T-cell (primary cell): ENCODE measurements at regions not wholly inside any gene's neighbourhood (a gene's known extent, or its start where the extent isn't known, plus 50 kb on each side); places are given as distances from the start of the nearest gene placed in this dataset.

Experiments
- ATAC-seq, 4 experiments: fragments of 200-7000 bp in 3 of 4; fragments of 150-1000 bp in 1 of 4; cut with Tn5 transposase; replicated peaks in 1 of 4; 1 replicate in 3 of 4; 2 replicates in 1 of 4; pipeline ENCODE4 v1.10.0; 2021; ENCODE audit warnings: moderate library complexity in 3 of 4, mild to moderate bottlenecking in 2 of 4, moderate number of reproducible peaks in 1 of 4
- CTCF ChIA-PET, 2 donors: fragments of 300-600 bp; sonication (Branson Sonifier 250); formaldehyde crosslinking; loops; one replicate each; lab custom pipeline; 2022; ENCODE audit warnings: antibody characterized with exemption in 2 of 2; lab: Charles Lee
- POLR2A ChIA-PET, 2 donors: fragments of 300-600 bp; sonication (Branson Sonifier 250); formaldehyde crosslinking; loops; one replicate each; lab custom pipeline; 2022; ENCODE audit warnings: antibody characterized with exemption in 2 of 2; lab: Charles Lee
- DNase-seq, 35 experiments: peaks; one replicate each; pipeline versions ENCODE4 v3.0.0 to v3.0.0-alpha.2; 2013 to 2023
- H3K27ac ChIP-seq: one replicate; pipeline ENCODE4 v1.5.1; 2013; ENCODE audit warnings: low read length
- H3K27me3 ChIP-seq, 2 experiments: replicated peaks in 1 of 2; 1 replicate in 1 of 2; 2 replicates in 1 of 2; pipeline versions ENCODE4 v1.6.1 to v1.7.0; 2013; ENCODE audit warnings: low read length in 1 of 2, mixed read lengths in 1 of 2; ENCODE audit not compliant: control insufficient read depth in 2 of 2, insufficient read depth in 2 of 2; ENCODE audit errors: extremely low read depth in 1 of 2
- H3K36me3 ChIP-seq, 2 donors: 1 replicate in 1 of 2; 2 replicates in 1 of 2; pipeline versions ENCODE4 v1.6.1 to v1.7.0; 2013; ENCODE audit warnings: low read length in 1 of 2; ENCODE audit not compliant: control insufficient read depth in 2 of 2, insufficient read depth in 1 of 2; ENCODE audit errors: extremely low read depth in 1 of 2
- H3K4me1 ChIP-seq, 2 experiments: 1 replicate in 1 of 2; 2 replicates in 1 of 2; pipeline versions ENCODE4 v1.6.1 to v1.7.0; 2013; ENCODE audit warnings: low read length in 2 of 2, mixed read lengths in 1 of 2; ENCODE audit not compliant: insufficient read depth in 2 of 2, control insufficient read depth in 1 of 2; ENCODE audit errors: extremely low read depth in 1 of 2
- H3K4me3 ChIP-seq, 2 donors: 1 replicate in 1 of 2; 2 replicates in 1 of 2; pipeline versions ENCODE4 v1.5.1 to v1.7.0; 2013; ENCODE audit warnings: mild to moderate bottlenecking in 2 of 2, low read length in 1 of 2, moderate library complexity in 1 of 2; ENCODE audit not compliant: control insufficient read depth in 1 of 2; ENCODE audit errors: extremely low read depth in 1 of 2
- H3K9me3 ChIP-seq: 2 replicates; pipeline ENCODE4 v1.7.0; 2013
- H3K27ac Mint-ChIP-seq, 2 donors: one replicate each; pipeline ENCODE4 v1.8.0; 2020 to 2021; ENCODE audit warnings: mild to moderate bottlenecking in 2 of 2, mixed read lengths in 2 of 2
- H3K27me3 Mint-ChIP-seq, 2 donors: one replicate each; pipeline ENCODE4 v1.8.0; 2021 to 2022; ENCODE audit warnings: mixed read lengths in 2 of 2
- H3K36me3 Mint-ChIP-seq: one replicate; pipeline ENCODE4 v1.8.0; 2021; ENCODE audit warnings: mixed read lengths
- H3K4me1 Mint-ChIP-seq, 3 donors: one replicate each; pipeline ENCODE4 v1.8.0; 2020 to 2022; ENCODE audit warnings: mixed read lengths in 3 of 3, mild to moderate bottlenecking in 1 of 3
- H3K4me3 Mint-ChIP-seq, 3 donors: one replicate each; pipeline ENCODE4 v1.8.0; 2020 to 2022; ENCODE audit warnings: mild to moderate bottlenecking in 3 of 3, mixed read lengths in 3 of 3, moderate library complexity in 3 of 3
- H3K9me3 Mint-ChIP-seq, 3 donors: one replicate each; pipeline ENCODE4 v1.8.0; 2020 to 2022; ENCODE audit warnings: mixed read lengths in 3 of 3
- WGBS: methylation state at CpG from one replicate; pipeline ENCODE4 v1.1.5; 2013; ENCODE audit warnings: missing lambda C conversion rate; ENCODE audit not compliant: insufficient coverage; 5-methylcytosine and 5-hydroxymethylcytosine counted together

- Mint-ChIP-seq H3K4me1 (peaks cover 19 to 31% (median 22%) of the 10 kb centered on the region in 3 donors), H3K4me3 (no peak overlapping the region), H3K27me3 (no peaks in the 10 kb centered on the region), H3K36me3 (peaks cover 3% of the 10 kb centered on the region), H3K27ac (no peak overlapping the region), H3K9me3 (no peaks in the 10 kb centered on the region)
- Histone ChIP-seq H3K27ac (no peak overlapping the region), H3K36me3 (no peaks in the 10 kb centered on the region), H3K4me3 (no peak overlapping the region), H3K4me1 (peaks cover 5 to 17% of the 10 kb centered on the region in 2 experiments), H3K9me3 (no peaks in the 10 kb centered on the region), H3K27me3 (no peaks in the 10 kb centered on the region)
- CTCF ChIA-PET: no interaction called here
- no CpG with 5 or more reads among the region's 4 CpGs for WGBS
- no peak for DNase-seq
- POLR2A ChIA-PET: no interaction called here
- no peak for ATAC-seq
These were observed 245.9 kb upstream of the FGGY start for GRCh38 chr1:59051007-59051406.

GRCh38 chr1:59052166-59052590, 244.7 kb upstream of the FGGY start:
- no CpG with 5 or more reads among the region's 5 CpGs for WGBS
- ChIA-PET CTCF (no interaction called here), POLR2A (interaction anchor here in 1 of 2 donors (0.6 kb wide), 1 partner anchor 64 kb away, joined by 4 read pairs; no protein-coding TSS in a partner anchor)
- Mint-ChIP-seq H3K36me3 (peaks cover 3% of the 10 kb centered on the region), H3K9me3 (no peaks in the 10 kb centered on the region), H3K4me3 (no peak overlapping the region), H3K27me3 (no peaks in the 10 kb centered on the region), H3K4me1 (peaks cover 8 to 19% (median 10%) of the 10 kb centered on the region in 3 donors), H3K27ac (no peak overlapping the region)
- Histone ChIP-seq H3K9me3 (no peaks in the 10 kb centered on the region), H3K36me3 (no peaks in the 10 kb centered on the region), H3K27me3 (no peaks in the 10 kb centered on the region), H3K4me1 (peaks cover 0 to 6% of the 10 kb centered on the region in 2 experiments), H3K27ac (no peak overlapping the region), H3K4me3 (no peak overlapping the region)
- ATAC-seq: no peak
- DNase-seq: no peak

- H3K36me3 Mint-ChIP-seq: no peaks in the 10 kb centered on the region
- WGBS: no CpG with 5 or more reads among the region's 1 CpG
- Histone ChIP-seq H3K27ac (no peak overlapping the region), H3K27me3 (no peaks in the 10 kb centered on the region), H3K4me3 (no peak overlapping the region), H3K9me3 (no peaks in the 10 kb centered on the region), H3K4me1 (no peaks in the 10 kb centered on the region), H3K36me3 (no peaks in the 10 kb centered on the region)
- H3K27me3 Mint-ChIP-seq: no peaks in the 10 kb centered on the region
- ChIA-PET POLR2A (no interaction called here), CTCF (no interaction called here)
- no peaks in the 10 kb centered on the region for H3K9me3 Mint-ChIP-seq
- DNase-seq (no peak), ATAC-seq (no peak)
- no peak overlapping the region for H3K27ac Mint-ChIP-seq
- H3K4me3 Mint-ChIP-seq: no peak overlapping the region
- H3K4me1 Mint-ChIP-seq: peaks cover 0 to 6% (median 0%) of the 10 kb centered on the region in 3 donors
These were observed 242.7 kb upstream of the FGGY start for GRCh38 chr1:59054172-59054571.

GRCh38 chr1:59055908-59056719, 240.8 kb upstream of the FGGY start:
- no peak overlapping the region for H3K27ac ChIP-seq
- DNase-seq (no peak), ATAC-seq (no peak)
- H3K27ac Mint-ChIP-seq: no peak overlapping the region
- H3K4me1 Mint-ChIP-seq: peaks cover 0 to 13% (median 0%) of the 10 kb centered on the region in 3 donors
- no peaks in the 10 kb centered on the region for H3K27me3 Mint-ChIP-seq
- CTCF ChIA-PET: no interaction called here
- no peak overlapping the region for H3K4me3 ChIP-seq
- no peaks in the 10 kb centered on the region for H3K27me3 ChIP-seq
- POLR2A ChIA-PET: no interaction called here
- WGBS: 100% methylated on average over 4 of the region's 7 CpGs
- peaks cover 0 to 2% (median 0%) of the 10 kb centered on the region in 3 donors for H3K9me3 Mint-ChIP-seq
- no peaks in the 10 kb centered on the region for H3K4me1 ChIP-seq
- H3K36me3 Mint-ChIP-seq: no peaks in the 10 kb centered on the region
- no peak overlapping the region for H3K4me3 Mint-ChIP-seq
- H3K9me3 ChIP-seq: no peaks in the 10 kb centered on the region
- H3K36me3 ChIP-seq: no peaks in the 10 kb centered on the region

GRCh38 chr1:59057211-59057694, 239.6 kb upstream of the FGGY start:
- Mint-ChIP-seq H3K4me3 (no peak overlapping the region), H3K4me1 (peaks cover 8 to 25% (median 9%) of the 10 kb centered on the region in 3 donors), H3K36me3 (no peaks in the 10 kb centered on the region), H3K27me3 (no peaks in the 10 kb centered on the region), H3K27ac (no peak overlapping the region), H3K9me3 (peaks cover 0 to 3% (median 0%) of the 10 kb centered on the region in 3 donors)
- Histone ChIP-seq H3K36me3 (no peaks in the 10 kb centered on the region), H3K4me1 (no peaks in the 10 kb centered on the region), H3K27me3 (no peaks in the 10 kb centered on the region), H3K27ac (no peak overlapping the region), H3K4me3 (no peak overlapping the region), H3K9me3 (no peaks in the 10 kb centered on the region)
- CTCF ChIA-PET: no interaction called here
- WGBS: 80% methylated on average over 2 of the region's 6 CpGs
- POLR2A ChIA-PET: no interaction called here
- DNase-seq (no peak), ATAC-seq (no peak)

- H3K27ac Mint-ChIP-seq: no peak overlapping the region
- CTCF ChIA-PET: no interaction called here
- no peak for ATAC-seq
These were observed 239.1 kb upstream of the FGGY start for GRCh38 chr1:59057796-59058195.

More at GRCh38 chr1:59057796-59058195, 239.1 kb upstream of the FGGY start:
- Mint-ChIP-seq H3K4me3 (no peak overlapping the region), H3K27me3 (no peaks in the 10 kb centered on the region), H3K36me3 (no peaks in the 10 kb centered on the region), H3K4me1 (peaks cover 12 to 30% (median 12%) of the 10 kb centered on the region in 3 donors), H3K9me3 (peaks cover 0 to 3% (median 0%) of the 10 kb centered on the region in 3 donors)
- Histone ChIP-seq H3K4me1 (peaks cover 0 to 2% of the 10 kb centered on the region in 2 experiments), H3K27me3 (no peaks in the 10 kb centered on the region), H3K36me3 (no peaks in the 10 kb centered on the region), H3K9me3 (no peaks in the 10 kb centered on the region), H3K4me3 (no peak overlapping the region), H3K27ac (no peak overlapping the region)
- no CpG with 5 or more reads among the region's 3 CpGs for WGBS
- DNase-seq: no peak
- POLR2A ChIA-PET: no interaction called here
